Globus pallidus (tissue), 1 donor: ENCODE measurements at regions not wholly inside any gene's neighbourhood (a gene's known extent, or its start where the extent isn't known, plus 50 kb on each side); places are given as distances from the start of the nearest gene placed in this dataset.

Source experiments
- DNase-seq: peaks from one replicate; pipeline ENCODE4 v3.0.0-alpha.2; 2015; ENCODE audit warnings: low spot score

- DNase-seq, result no peak
These were observed 418.2 kb downstream of the GABRG2 start for GRCh38 chr5:162485666-162486292.

GRCh38 chr5:162487528-162488525 is 420.3 kb downstream of the GABRG2 start:
- DNase-seq, result no peak

GRCh38 chr5:162496100-162496808 is 428.7 kb downstream of the GABRG2 start:
- DNase-seq, result no peak

GRCh38 chr5:162497455-162497854 is 429.9 kb downstream of the GABRG2 start:
- DNase-seq, result no peak

- DNase-seq, result no peak
These were observed 435.2 kb downstream of the GABRG2 start for GRCh38 chr5:162502780-162503179.

GRCh38 chr5:162503796-162504195 is 436.2 kb downstream of the GABRG2 start:
- DNase-seq, result no peak

GRCh38 chr5:162512935-162513565 is 445.5 kb downstream of the GABRG2 start:
- DNase-seq, result no peak

- no peak for DNase-seq
These were observed 446.5 kb downstream of the GABRG2 start for GRCh38 chr5:162514116-162514515.

GRCh38 chr5:162520878-162521277 is 453.3 kb downstream of the GABRG2 start:
- DNase-seq, result no peak

GRCh38 chr5:162529209-162529608 is 461.6 kb downstream of the GABRG2 start:
- DNase-seq, result no peak

- no peak for DNase-seq
These were observed 462.3 kb downstream of the GABRG2 start for GRCh38 chr5:162529886-162530285.

GRCh38 chr5:162543437-162543836 is 475.9 kb downstream of the GABRG2 start:
- DNase-seq, result no peak

GRCh38 chr5:162544905-162545304 is 477.3 kb downstream of the GABRG2 start:
- DNase-seq, result no peak

- DNase-seq, result no peak
These were observed 482.7 kb downstream of the GABRG2 start for GRCh38 chr5:162550236-162550635.

- DNase-seq, result no peak
These were observed 490.5 kb downstream of the GABRG2 start for GRCh38 chr5:162558120-162558519.

- DNase-seq, result no peak
These were observed 500.1 kb downstream of the GABRG2 start for GRCh38 chr5:162567644-162568043.

- DNase-seq, result no peak
These were observed 506.2 kb downstream of the GABRG2 start for GRCh38 chr5:162573758-162574157.

GRCh38 chr5:162591724-162592123 is 524.2 kb downstream of the GABRG2 start:
- DNase-seq, result no peak

GRCh38 chr5:162593881-162594280 is 526.3 kb downstream of the GABRG2 start:
- no peak for DNase-seq

- DNase-seq, result no peak
These were observed 536.0 kb downstream of the GABRG2 start for GRCh38 chr5:162603443-162604070.

GRCh38 chr5:162607879-162608278 is 540.3 kb downstream of the GABRG2 start:
- no peak for DNase-seq
